ENCODE measurements at regions not wholly inside any gene's neighbourhood (a gene's known extent, or its start where the extent isn't known, plus 50 kb on each side); places are given as distances from the start of the nearest gene placed in this dataset.

- TF ChIP-seq CTCF (conservative IDR thresholded peaks at IDR 0.05; ENCODE audit: low read length), result no peak
- no peak for DNase-seq (ENCODE audit: low read depth)
Observed at GRCh38 chr5:85843535-85843934, 774.2 kb upstream of the COX7C start.

GRCh38 chr5:85849411-85849810 lies 768.3 kb upstream of the COX7C start:
- no peak overlapping the region for H3K4me3 ChIP-seq (ENCODE audit: low read length)
- no peak for TF ChIP-seq CTCF (conservative IDR thresholded peaks at IDR 0.05; ENCODE audit: low read length)
- no peak for DNase-seq (ENCODE audit: low read depth)

More at GRCh38 chr5:85843535-85843934, 774.2 kb upstream of the COX7C start:
- no peak overlapping the region for H3K4me3 ChIP-seq (ENCODE audit: low read length)

- no peak for DNase-seq (ENCODE audit: low read depth)
- H3K4me3 ChIP-seq (ENCODE audit: low read length), result no peak overlapping the region
- no peak for TF ChIP-seq CTCF (conservative IDR thresholded peaks at IDR 0.05; ENCODE audit: low read length)
Observed at GRCh38 chr5:85865296-85865695, 752.4 kb upstream of the COX7C start.

DNA sequence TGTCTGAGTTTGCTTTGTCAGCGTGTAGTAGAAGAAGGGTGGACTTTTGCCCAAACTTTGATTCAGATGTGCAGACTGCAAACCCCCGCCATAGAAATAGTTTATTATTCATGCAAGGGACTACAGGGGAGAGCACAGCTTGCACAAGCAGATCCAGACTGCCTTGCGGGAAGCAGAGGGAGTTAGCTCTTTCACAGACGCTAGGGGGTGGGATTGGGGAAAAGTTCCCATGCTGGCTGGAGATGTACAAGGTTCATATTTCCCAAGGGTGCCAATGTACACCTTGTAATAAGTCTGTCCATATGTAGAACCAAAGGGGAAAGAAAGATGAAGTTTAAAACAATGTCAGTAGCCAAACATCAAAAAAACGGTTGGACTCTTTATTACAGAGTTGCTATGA lies 749.7 kb upstream of the COX7C start:
- no peak for DNase-seq (ENCODE audit: low read depth)

DNA sequence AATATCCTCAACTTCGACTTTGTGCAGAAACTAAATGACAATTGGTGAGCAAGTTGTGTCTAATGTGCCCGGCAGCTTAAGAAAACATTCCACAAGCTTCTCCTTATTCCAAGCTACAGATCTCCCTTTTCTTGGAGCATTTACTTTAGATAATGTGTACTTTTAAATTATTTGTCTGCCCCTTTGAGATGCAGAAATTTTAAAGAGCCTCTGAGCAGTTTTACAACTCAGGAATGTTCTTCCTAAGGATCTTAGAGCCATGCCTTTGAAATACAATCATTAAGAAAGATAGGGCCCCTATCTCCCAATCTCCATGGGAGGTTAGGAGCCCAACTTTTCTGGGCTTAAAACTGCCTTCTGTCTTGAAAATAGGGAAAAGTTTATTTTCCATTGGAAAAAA lies 723.7 kb upstream of the COX7C start:
- DNase-seq (ENCODE audit: low read depth), result no peak
- TF ChIP-seq CTCF (conservative IDR thresholded peaks at IDR 0.05; ENCODE audit: low read length), result no peak
- no peak overlapping the region for H3K4me3 ChIP-seq (ENCODE audit: low read length)

More for the DNA sequence above, 749.7 kb upstream of the COX7C start:
- no peak overlapping the region for H3K4me3 ChIP-seq (ENCODE audit: low read length)
- TF ChIP-seq CTCF (conservative IDR thresholded peaks at IDR 0.05; ENCODE audit: low read length), result no peak

DNA sequence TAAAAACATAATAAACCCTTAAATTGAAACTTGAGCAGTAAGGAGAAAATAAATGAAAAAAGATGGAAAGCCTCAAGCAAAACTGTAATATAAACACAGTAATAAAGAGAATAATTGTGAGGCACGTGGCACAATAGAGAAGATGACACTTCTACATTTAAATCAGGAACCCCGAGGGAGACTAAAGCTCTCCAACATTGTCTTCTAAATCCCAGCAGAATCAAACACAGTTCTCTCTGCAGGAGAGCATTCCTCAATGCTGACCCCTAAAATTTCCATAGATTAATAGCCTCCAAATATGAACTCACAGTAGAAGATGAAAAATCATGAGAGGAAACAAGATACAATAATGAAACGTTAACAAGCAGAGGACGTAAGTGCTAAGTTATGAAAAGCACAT lies 721.2 kb upstream of the COX7C start:
- no peak for DNase-seq (ENCODE audit: low read depth)
- H3K4me3 ChIP-seq (ENCODE audit: low read length), result no peak overlapping the region
- TF ChIP-seq CTCF (conservative IDR thresholded peaks at IDR 0.05; ENCODE audit: low read length), result no peak

DNA sequence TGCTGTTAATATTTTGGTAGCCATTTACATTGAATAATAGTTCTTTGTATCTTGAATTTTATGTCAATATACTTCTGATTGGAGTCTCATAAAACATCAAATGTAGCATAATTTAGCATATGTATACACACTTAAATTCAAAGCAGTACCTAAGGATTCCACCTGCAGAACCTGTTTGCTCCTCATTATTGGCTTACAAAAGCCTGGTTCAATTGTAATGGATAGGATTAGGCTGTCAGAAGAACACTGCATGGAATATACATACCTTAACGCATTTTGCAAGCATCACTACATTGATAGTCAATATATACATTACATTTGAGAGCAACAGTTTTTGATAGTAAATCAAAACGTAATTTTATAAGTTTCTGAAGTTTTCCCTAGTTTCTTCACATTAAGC lies 711.3 kb upstream of the COX7C start:
- H3K4me3 ChIP-seq (ENCODE audit: low read length), result no peak overlapping the region
- no peak for DNase-seq (ENCODE audit: low read depth)
- TF ChIP-seq CTCF (conservative IDR thresholded peaks at IDR 0.05; ENCODE audit: low read length), result no peak

Data from AG10803 (cell line).